Loucy (cell line): ENCODE measurements at regions not wholly inside any gene's neighbourhood (a gene's known extent, or its start where the extent isn't known, plus 50 kb on each side); places are given as distances from the start of the nearest gene placed in this dataset.

Experiments
- EZH2phosphoT487 ChIP-seq: fragments of 200-600 bp; IDR thresholded peaks from 2 replicates; pipeline ENCODE4 v1.6.1; 2018; ENCODE audit warnings: antibody characterized with exemption, mild to moderate bottlenecking, moderate library complexity, borderline replicate concordance
- TF ChIP-seq, protein P1 (sequence below): fragments of 200-600 bp; sonication (generic); conservative IDR thresholded peaks from 2 replicates; pipeline ENCODE4 v1.5.1; 2014; ENCODE audit warnings: mild to moderate bottlenecking, antibody characterized with exemption, low read length

DNA sequence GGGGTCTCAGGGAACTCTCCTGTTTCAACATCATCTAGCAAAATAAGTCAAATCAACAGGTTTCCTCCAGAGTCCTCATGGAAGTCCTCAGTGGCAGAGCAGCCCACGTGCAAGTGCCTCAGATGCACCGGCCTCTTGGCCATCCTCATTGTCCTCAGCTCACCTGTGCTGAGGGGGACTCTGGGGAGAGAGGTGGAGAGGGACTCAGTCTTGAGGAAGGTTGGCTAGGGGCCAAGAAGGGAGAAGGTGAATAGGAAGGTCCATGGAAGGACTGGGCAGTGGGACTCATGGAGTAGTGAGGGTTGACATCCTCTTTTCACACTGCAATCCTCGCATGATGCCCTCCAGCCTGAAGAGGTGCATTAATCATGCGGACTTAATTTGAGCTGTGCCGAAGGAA is 77.9 kb upstream of the DUSP22 start:
- TF ChIP-seq, protein P1, sequence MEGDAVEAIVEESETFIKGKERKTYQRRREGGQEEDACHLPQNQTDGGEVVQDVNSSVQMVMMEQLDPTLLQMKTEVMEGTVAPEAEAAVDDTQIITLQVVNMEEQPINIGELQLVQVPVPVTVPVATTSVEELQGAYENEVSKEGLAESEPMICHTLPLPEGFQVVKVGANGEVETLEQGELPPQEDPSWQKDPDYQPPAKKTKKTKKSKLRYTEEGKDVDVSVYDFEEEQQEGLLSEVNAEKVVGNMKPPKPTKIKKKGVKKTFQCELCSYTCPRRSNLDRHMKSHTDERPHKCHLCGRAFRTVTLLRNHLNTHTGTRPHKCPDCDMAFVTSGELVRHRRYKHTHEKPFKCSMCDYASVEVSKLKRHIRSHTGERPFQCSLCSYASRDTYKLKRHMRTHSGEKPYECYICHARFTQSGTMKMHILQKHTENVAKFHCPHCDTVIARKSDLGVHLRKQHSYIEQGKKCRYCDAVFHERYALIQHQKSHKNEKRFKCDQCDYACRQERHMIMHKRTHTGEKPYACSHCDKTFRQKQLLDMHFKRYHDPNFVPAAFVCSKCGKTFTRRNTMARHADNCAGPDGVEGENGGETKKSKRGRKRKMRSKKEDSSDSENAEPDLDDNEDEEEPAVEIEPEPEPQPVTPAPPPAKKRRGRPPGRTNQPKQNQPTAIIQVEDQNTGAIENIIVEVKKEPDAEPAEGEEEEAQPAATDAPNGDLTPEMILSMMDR: no peak
- TF ChIP-seq EZH2phosphoT487: no peak
